ENCODE measurements at regions not wholly inside any gene's neighbourhood (a gene's known extent, or its start where the extent isn't known, plus 50 kb on each side); places are given as distances from the start of the nearest gene placed in this dataset.

GRCh38 chr4:81528979-81529378 lies 57.3 kb upstream of the RASGEF1B start:
- Histone ChIP-seq H3K27ac (replicated peaks in 1 of 4) (no peak overlapping the region), H3K4me3 (no peak overlapping the region), H3K36me3 (no peaks in the 10 kb centered on the region), H3K9me3 (no peaks in the 10 kb centered on the region), H3K4me1 (peaks cover 0 to 5% (median 2%) of the 10 kb centered on the region in 4 donors), H3K27me3 (no peaks in the 10 kb centered on the region)
- no peak for DNase-seq (ENCODE audit: extremely low spot score)
- WGBS = 91% methylated on average over 3 of the region's 3 CpGs
- intact Hi-C loops (cut with DNase I) = no loop called here
- TF ChIP-seq POLR2A (IDR thresholded peaks at IDR 0.05; ENCODE audit: low read depth) = no peak
- TF ChIP-seq EP300 (IDR thresholded peaks at IDR 0.05) = no peak
- no peak for TF ChIP-seq CTCF (IDR thresholded peaks at IDR 0.05)
- no peak for TF ChIP-seq POLR2AphosphoS5 (IDR thresholded peaks at IDR 0.05)

GRCh38 chr4:81528200-81528599 lies 56.5 kb upstream of the RASGEF1B start:
- Histone ChIP-seq H3K27ac (replicated peaks in 1 of 4) (no peak overlapping the region), H3K4me1 (peaks cover 0 to 5% (median 2%) of the 10 kb centered on the region in 4 donors), H3K4me3 (no peak overlapping the region), H3K9me3 (no peaks in the 10 kb centered on the region), H3K36me3 (no peaks in the 10 kb centered on the region), H3K27me3 (no peaks in the 10 kb centered on the region)
- DNase-seq (ENCODE audit: extremely low spot score) = no peak
- WGBS = no CpG with 5 or more reads among the region's 2 CpGs
- intact Hi-C loops (cut with DNase I) = no loop called here
- TF ChIP-seq EP300 (IDR thresholded peaks at IDR 0.05) (no peak), CTCF (IDR thresholded peaks at IDR 0.05) (no peak), POLR2AphosphoS5 (IDR thresholded peaks at IDR 0.05) (no peak)

GRCh38 chr4:81527709-81528108 lies 56.0 kb upstream of the RASGEF1B start:
- H3K36me3 ChIP-seq = no peaks in the 10 kb centered on the region
- no peak for DNase-seq (ENCODE audit: extremely low spot score)
- H3K27me3 ChIP-seq = no peaks in the 10 kb centered on the region
- TF ChIP-seq EP300 (IDR thresholded peaks at IDR 0.05) (no peak), POLR2A (IDR thresholded peaks at IDR 0.05; ENCODE audit: low read depth) (no peak), POLR2AphosphoS5 (IDR thresholded peaks at IDR 0.05) (no peak), CTCF (IDR thresholded peaks at IDR 0.05) (no peak)
- H3K4me1 ChIP-seq = peaks cover 0 to 5% (median 2%) of the 10 kb centered on the region in 4 donors
- H3K4me3 ChIP-seq = no peak overlapping the region
- intact Hi-C loops (cut with DNase I) = no loop called here
- H3K27ac ChIP-seq (replicated peaks in 1 of 4) = no peak overlapping the region
- 100% methylated on average over 1 of the region's 1 CpG for WGBS
- H3K9me3 ChIP-seq = no peaks in the 10 kb centered on the region

- H3K9me3 ChIP-seq = no peaks in the 10 kb centered on the region
- H3K4me3 ChIP-seq = no peak overlapping the region
- H3K27me3 ChIP-seq = no peaks in the 10 kb centered on the region
- DNase-seq (ENCODE audit: extremely low spot score) = no peak
- no peak overlapping the region for H3K27ac ChIP-seq (replicated peaks in 1 of 4)
- H3K36me3 ChIP-seq = no peaks in the 10 kb centered on the region
- H3K4me1 ChIP-seq = peaks cover 0 to 5% (median 2%) of the 10 kb centered on the region in 4 donors
- TF ChIP-seq EP300 (IDR thresholded peaks at IDR 0.05) = no peak
- TF ChIP-seq POLR2AphosphoS5 (IDR thresholded peaks at IDR 0.05) = no peak
- TF ChIP-seq CTCF (IDR thresholded peaks at IDR 0.05) = no peak
- TF ChIP-seq POLR2A (IDR thresholded peaks at IDR 0.05; ENCODE audit: low read depth) = no peak
- 61% methylated on average over 4 of the region's 4 CpGs for WGBS
- intact Hi-C loops (cut with DNase I) = no loop called here
Measured at GRCh38 chr4:81527115-81527514, 55.4 kb upstream of the RASGEF1B start.

GRCh38 chr4:81526706-81527105 lies 55.0 kb upstream of the RASGEF1B start:
- intact Hi-C loops (cut with DNase I) = no loop called here
- TF ChIP-seq CTCF (IDR thresholded peaks at IDR 0.05) (no peak), EP300 (IDR thresholded peaks at IDR 0.05) (no peak), POLR2AphosphoS5 (IDR thresholded peaks at IDR 0.05) (no peak), POLR2A (IDR thresholded peaks at IDR 0.05; ENCODE audit: low read depth) (no peak)
- Histone ChIP-seq H3K27ac (replicated peaks in 1 of 4) (no peak overlapping the region), H3K9me3 (no peaks in the 10 kb centered on the region), H3K4me1 (peaks cover 0 to 5% (median 2%) of the 10 kb centered on the region in 4 donors), H3K27me3 (no peaks in the 10 kb centered on the region), H3K36me3 (no peaks in the 10 kb centered on the region), H3K4me3 (no peak overlapping the region)
- no peak for DNase-seq (ENCODE audit: extremely low spot score)
- WGBS = 75% methylated on average over 2 of the region's 2 CpGs
